Ascending aorta (tissue), 2 donors: ENCODE measurements at regions not wholly inside any gene's neighbourhood (a gene's known extent, or its start where the extent isn't known, plus 50 kb on each side); places are given as distances from the start of the nearest gene placed in this dataset.

Experiments
- DNase-seq, 2 donors: peaks; one replicate each; pipeline ENCODE4 v3.0.0-alpha.2; 2019; ENCODE audit warnings: low spot score in 2 of 2
- H3K27ac ChIP-seq, 2 donors: fragments of 200-600 bp; sonication (generic); one replicate each; pipeline ENCODE4 v1.5.1; 2016 to 2017; ENCODE audit warnings: mild to moderate bottlenecking in 1 of 2
- H3K27me3 ChIP-seq: fragments of 200-600 bp; sonication (generic); one replicate; pipeline ENCODE4 v1.5.1; 2017
- H3K36me3 ChIP-seq, 2 donors: fragments of 200-600 bp; sonication (generic); one replicate each; pipeline ENCODE4 v1.5.1; 2016
- H3K4me1 ChIP-seq, 2 donors: fragments of 200-600 bp; sonication (generic); one replicate each; pipeline ENCODE4 v1.5.1; 2016 to 2017; ENCODE audit warnings: mild to moderate bottlenecking in 1 of 2
- H3K4me3 ChIP-seq, 2 donors: fragments of 200-600 bp; sonication (generic); one replicate each; pipeline ENCODE4 v1.5.1; 2016 to 2017; ENCODE audit warnings: mild to moderate bottlenecking in 1 of 2
- H3K9me3 ChIP-seq, 2 donors: fragments of 200-600 bp; sonication (generic); one replicate each; pipeline ENCODE4 v1.5.1; 2016
- CTCF ChIP-seq, 3 experiments: fragments of 200-600 bp in 2 of 3; fragments of 450-650 bp in 1 of 3; sonication (generic) in 2 of 3; IDR thresholded peaks; one replicate each; pipeline ENCODE4 v1.5.1; 2016 to 2019; ENCODE audit warnings: antibody characterized with exemption in 3 of 3, mild to moderate bottlenecking in 1 of 3, moderate library complexity in 1 of 3
- intact Hi-C: fragments of 100-400 bp; cut with DNase I; formaldehyde crosslinking; loops from one replicate; pipeline ENCODE4 v1.15.1; 2023

- no peak overlapping the region for H3K4me3 ChIP-seq
- DNase-seq, result no peak
- H3K9me3 ChIP-seq, result no peaks in the 10 kb centered on the region
- no peak overlapping the region for H3K27ac ChIP-seq
- H3K36me3 ChIP-seq, result no peaks in the 10 kb centered on the region
- no peak for TF ChIP-seq CTCF (IDR thresholded peaks at IDR 0.05)
- intact Hi-C loops, result no loop called here
- no peaks in the 10 kb centered on the region for H3K4me1 ChIP-seq
- H3K27me3 ChIP-seq, result no peaks in the 10 kb centered on the region
These were observed 160.2 kb upstream of the RBPJ start for GRCh38 chr4:26160591-26160990.

GRCh38 chr4:26161030-26161824, 159.6 kb upstream of the RBPJ start:
- no peak overlapping the region for H3K27ac ChIP-seq
- TF ChIP-seq CTCF (IDR thresholded peaks at IDR 0.05), result no peak

GRCh38 chr4:26162101-26162500, 158.7 kb upstream of the RBPJ start:
- Histone ChIP-seq H3K4me3 (no peak overlapping the region), H3K27ac (no peak overlapping the region), H3K4me1 (no peaks in the 10 kb centered on the region), H3K9me3 (no peaks in the 10 kb centered on the region), H3K36me3 (no peaks in the 10 kb centered on the region), H3K27me3 (no peaks in the 10 kb centered on the region)
- TF ChIP-seq CTCF (IDR thresholded peaks at IDR 0.05), result no peak
- intact Hi-C loops, result no loop called here
- DNase-seq, result no peak

More at GRCh38 chr4:26161030-26161824, 159.6 kb upstream of the RBPJ start:
- no peaks in the 10 kb centered on the region for H3K9me3 ChIP-seq
- H3K27me3 ChIP-seq, result no peaks in the 10 kb centered on the region
- H3K36me3 ChIP-seq, result no peaks in the 10 kb centered on the region
- DNase-seq, result no peak
- intact Hi-C loops, result no loop called here
- no peaks in the 10 kb centered on the region for H3K4me1 ChIP-seq
- H3K4me3 ChIP-seq, result no peak overlapping the region

GRCh38 chr4:26163425-26164362, 157.1 kb upstream of the RBPJ start:
- no peak overlapping the region for H3K27ac ChIP-seq
- intact Hi-C loops, result no loop called here
- TF ChIP-seq CTCF (IDR thresholded peaks at IDR 0.05), result no peak
- no peaks in the 10 kb centered on the region for H3K4me1 ChIP-seq
- DNase-seq, result no peak
- no peak overlapping the region for H3K4me3 ChIP-seq
- H3K9me3 ChIP-seq, result no peaks in the 10 kb centered on the region
- H3K36me3 ChIP-seq, result no peaks in the 10 kb centered on the region
- no peaks in the 10 kb centered on the region for H3K27me3 ChIP-seq

GRCh38 chr4:26171501-26171900, 149.3 kb upstream of the RBPJ start:
- Histone ChIP-seq H3K4me1 (no peaks in the 10 kb centered on the region), H3K4me3 (no peak overlapping the region), H3K36me3 (no peaks in the 10 kb centered on the region), H3K9me3 (no peaks in the 10 kb centered on the region), H3K27ac (no peak overlapping the region), H3K27me3 (no peaks in the 10 kb centered on the region)
- intact Hi-C loops, result no loop called here
- DNase-seq, result no peak
- no peak for TF ChIP-seq CTCF (IDR thresholded peaks at IDR 0.05)
